ENCODE measurements at regions not wholly inside any gene's neighbourhood (a gene's known extent, or its start where the extent isn't known, plus 50 kb on each side); places are given as distances from the start of the nearest gene placed in this dataset.
A peak's percentile ranks its signal among the peaks of the same experiment; 100 is the strongest.
"Not testable (repeated sequence)": the region's sequence is repeated elsewhere in the genome, so short reads cannot be mapped to it uniquely, and the experiment has no call there.

DNA sequence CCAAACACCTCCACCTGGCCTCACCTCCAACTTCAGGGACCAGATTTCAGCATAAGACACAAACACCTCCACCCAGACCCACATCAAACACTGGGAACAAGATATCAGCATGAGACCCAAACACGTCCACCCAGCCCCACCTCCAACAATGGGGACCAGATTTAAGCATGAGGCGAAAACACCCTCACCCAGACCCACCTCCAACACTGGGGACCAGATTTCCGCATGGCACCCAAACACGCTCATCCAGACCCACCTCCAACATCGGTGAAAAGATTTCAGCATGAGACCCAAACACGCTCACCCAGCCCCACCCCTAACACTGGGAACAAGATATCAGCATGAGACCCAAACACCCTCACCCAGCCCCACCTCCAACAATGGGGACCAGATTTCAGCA is 210.0 kb downstream of the ASMT start:
- Mint-ChIP-seq H3K9me3 (peaks cover 0 to 13% (median 0%) of the 10 kb centered on the region in 9 donors), H3K4me3 (no peak overlapping the region), H3K27ac (peak overlapping the region in 1 of 10 donors; percentile 69), H3K4me1 (peaks cover 0 to 11% (median 9%) of the 10 kb centered on the region in 4 donors), H3K27me3 (peaks cover 0 to 22% (median 0%) of the 10 kb centered on the region in 5 donors), H3K36me3 (no peaks in the 10 kb centered on the region)
- POLR2A ChIA-PET, result no interaction called here
- ATAC-seq, result no peak
- DNase-seq, result no peak

DNA sequence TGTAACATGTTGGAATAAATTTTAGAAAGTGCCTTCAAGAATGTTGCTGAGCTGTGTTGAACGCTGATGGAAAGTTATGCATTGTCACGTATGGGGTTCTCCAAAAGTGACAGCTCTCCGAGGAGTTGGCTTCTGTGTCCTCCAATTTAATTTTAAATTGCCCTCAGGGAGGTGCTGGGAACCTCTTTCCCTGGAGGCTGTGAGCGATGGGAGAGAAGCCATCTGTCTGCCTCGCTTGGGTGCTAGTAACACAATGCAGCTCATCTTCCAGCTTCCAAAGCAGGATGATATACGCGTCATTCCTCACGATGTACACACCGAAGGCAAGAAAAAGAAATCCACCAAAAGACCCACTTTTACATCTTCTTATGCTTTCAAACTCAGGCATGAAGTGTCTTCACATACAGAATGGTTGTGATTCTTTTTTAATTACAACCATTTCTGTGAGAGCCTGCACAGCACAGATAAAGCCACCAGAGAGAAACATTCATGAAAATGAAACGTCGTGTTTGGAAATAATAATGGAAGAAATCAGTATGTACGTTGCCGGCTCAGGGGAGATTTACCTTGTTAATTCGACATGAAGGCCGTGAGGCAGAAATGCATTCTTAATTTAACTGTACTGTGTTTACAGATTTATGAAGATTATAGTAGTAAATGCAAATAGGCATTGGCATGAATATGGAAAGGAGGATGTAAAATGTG is 218.9 kb downstream of the ASMT start:
- no peak overlapping the region for H3K27ac Mint-ChIP-seq
- no peaks in the 10 kb centered on the region for H3K4me1 Mint-ChIP-seq
- no peak for ATAC-seq
- peaks cover 0 to 10% (median 2%) of the 10 kb centered on the region in 5 donors for H3K27me3 Mint-ChIP-seq
- no peak overlapping the region for H3K4me3 Mint-ChIP-seq
- POLR2A ChIA-PET, result no interaction called here
- peaks cover 3 to 36% (median 13%) of the 10 kb centered on the region in 9 donors for H3K9me3 Mint-ChIP-seq
- peaks cover 0 to 15% (median 2%) of the 10 kb centered on the region in 3 donors for H3K36me3 Mint-ChIP-seq
- no peak for DNase-seq

DNA sequence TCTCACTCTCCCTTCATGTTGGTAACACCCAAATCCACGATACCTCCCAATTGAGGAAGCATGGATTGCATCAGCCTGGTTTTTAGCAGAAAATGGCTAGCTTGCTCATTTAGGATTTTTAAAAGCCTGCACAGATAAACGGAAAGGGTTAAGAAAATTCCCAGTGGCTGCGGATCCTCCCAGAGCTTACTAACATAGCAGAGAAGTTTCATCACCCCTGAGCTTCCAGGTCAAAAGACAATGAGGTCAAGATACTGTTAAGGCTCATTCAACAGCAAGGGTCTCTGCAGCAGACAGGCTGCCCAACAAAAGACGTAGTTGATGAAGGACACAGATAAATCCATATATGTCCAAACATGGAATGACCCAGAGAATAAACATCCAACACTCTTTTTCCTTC is 220.2 kb downstream of the ASMT start:
- POLR2A ChIA-PET, result no interaction called here
- Mint-ChIP-seq H3K4me1 (no peaks in the 10 kb centered on the region), H3K4me3 (no peak overlapping the region), H3K36me3 (peaks cover 0 to 15% (median 2%) of the 10 kb centered on the region in 3 donors), H3K27ac (no peak overlapping the region), H3K9me3 (peaks cover 3 to 44% (median 13%) of the 10 kb centered on the region in 9 donors), H3K27me3 (peaks cover under 1 to 11% (median 2%) of the 10 kb centered on the region in 5 donors)
- ATAC-seq (no peak), DNase-seq (no peak)

DNA sequence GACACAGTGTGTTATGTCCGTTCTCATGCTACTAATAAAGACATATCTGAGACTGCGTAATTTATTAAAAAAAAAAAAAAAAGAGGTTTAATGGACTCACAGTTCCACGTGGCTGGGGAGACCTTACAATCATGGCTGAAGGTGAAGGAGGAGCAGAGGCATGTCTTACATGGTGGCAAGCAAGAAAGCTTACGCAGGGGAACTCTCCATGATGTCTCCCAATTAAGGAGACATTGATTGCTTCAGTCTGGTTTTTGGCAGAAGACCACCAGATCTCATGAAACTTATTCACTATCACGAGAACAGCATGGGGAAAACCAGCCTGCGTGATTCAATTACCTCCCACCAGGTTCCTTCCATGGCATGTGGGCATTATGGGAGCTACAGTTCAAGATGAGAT is 221.8 kb downstream of the ASMT start:
- DNase-seq (no peak), ATAC-seq (no peak)
- Mint-ChIP-seq H3K36me3 (peaks cover 0 to 15% (median 0%) of the 10 kb centered on the region in 3 donors), H3K4me1 (no peaks in the 10 kb centered on the region), H3K9me3 (peaks cover 4 to 44% (median 13%) of the 10 kb centered on the region in 9 donors), H3K27ac (no peak overlapping the region), H3K4me3 (no peak overlapping the region), H3K27me3 (peaks cover 0 to 16% (median 4%) of the 10 kb centered on the region in 5 donors)
- POLR2A ChIA-PET, result no interaction called here

DNA sequence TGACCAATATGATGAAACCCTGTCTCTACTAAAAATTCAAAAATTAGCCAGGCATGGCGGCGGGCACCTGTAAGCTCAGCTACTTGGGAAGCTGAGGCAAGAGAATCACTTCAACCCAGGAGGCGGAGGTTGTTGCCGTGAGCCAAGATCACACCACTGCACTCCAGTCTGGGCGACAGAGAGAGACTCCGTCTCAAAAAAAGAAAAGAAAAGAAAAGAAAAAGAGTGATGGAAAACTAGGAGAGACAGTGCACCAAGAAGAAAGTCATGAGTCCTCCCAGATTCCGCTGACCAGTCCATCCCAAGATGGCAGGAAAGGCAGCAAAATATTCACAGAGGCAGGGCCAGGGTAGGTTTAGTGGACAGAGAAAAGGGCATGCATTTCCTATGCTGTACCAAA is 226.9 kb downstream of the ASMT start:
- ATAC-seq (no peak), DNase-seq (no peak)
- POLR2A ChIA-PET, result no interaction called here
- no peak overlapping the region for H3K4me3 Mint-ChIP-seq
- H3K4me1 Mint-ChIP-seq, result no peaks in the 10 kb centered on the region
- H3K36me3 Mint-ChIP-seq, result peaks cover 0 to 8% (median 0%) of the 10 kb centered on the region in 3 donors
- H3K9me3 Mint-ChIP-seq, result peaks cover 0 to 26% (median 6%) of the 10 kb centered on the region in 9 donors
- H3K27ac Mint-ChIP-seq, result no peak overlapping the region
- H3K27me3 Mint-ChIP-seq, result peaks cover 0 to 8% (median 4%) of the 10 kb centered on the region in 5 donors

DNA sequence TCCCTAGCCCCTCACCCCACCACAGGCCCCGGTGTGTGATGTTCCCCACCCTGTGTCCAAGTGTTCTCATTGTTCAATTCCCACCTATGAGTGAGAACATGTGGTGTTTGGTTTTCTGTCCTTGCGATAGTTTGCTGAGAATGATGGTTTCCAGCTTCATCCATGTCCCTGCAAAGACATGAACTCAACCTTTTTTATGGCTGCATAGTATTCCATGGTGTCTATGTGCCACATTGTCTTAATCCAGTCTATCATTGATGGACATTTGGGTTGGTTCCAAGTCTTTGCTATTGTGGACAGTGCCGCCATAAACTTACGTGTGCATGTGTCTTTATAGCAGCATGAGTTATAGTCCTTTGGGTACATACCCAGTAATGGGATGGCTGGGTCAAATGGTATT is 232.1 kb downstream of the ASMT start:
- POLR2A ChIA-PET, H3K9me3 Mint-ChIP-seq, DNase-seq, H3K4me3 Mint-ChIP-seq, H3K27ac Mint-ChIP-seq, H3K4me1 Mint-ChIP-seq, H3K27me3 Mint-ChIP-seq, H3K36me3 Mint-ChIP-seq, ATAC-seq: not testable (repeated sequence)

DNA sequence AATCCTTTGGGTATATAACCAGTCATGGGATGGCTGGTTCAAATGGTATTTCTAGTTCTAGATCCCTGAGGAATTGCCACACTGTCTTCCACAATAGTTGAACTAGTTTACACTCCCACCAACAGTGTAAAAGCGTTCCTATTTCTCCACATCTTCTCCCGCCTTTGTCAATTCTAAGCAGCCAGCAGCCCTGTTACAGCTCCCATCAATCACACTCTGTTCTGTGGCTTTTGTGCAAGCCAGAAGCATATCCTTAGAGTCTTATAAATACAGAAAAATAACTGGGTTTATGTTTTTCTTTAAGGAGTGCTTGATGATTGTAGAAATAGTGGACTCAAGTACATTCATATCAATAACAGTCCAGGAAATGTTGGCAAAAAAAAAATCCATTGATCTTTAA is 232.9 kb downstream of the ASMT start:
- H3K9me3 Mint-ChIP-seq, ATAC-seq, H3K36me3 Mint-ChIP-seq, DNase-seq, H3K4me1 Mint-ChIP-seq, POLR2A ChIA-PET, H3K27ac Mint-ChIP-seq, H3K4me3 Mint-ChIP-seq: not testable (repeated sequence)
- H3K27me3 Mint-ChIP-seq, result peaks cover 0 to 13% (median 5%) of the 10 kb centered on the region in 5 donors

DNA sequence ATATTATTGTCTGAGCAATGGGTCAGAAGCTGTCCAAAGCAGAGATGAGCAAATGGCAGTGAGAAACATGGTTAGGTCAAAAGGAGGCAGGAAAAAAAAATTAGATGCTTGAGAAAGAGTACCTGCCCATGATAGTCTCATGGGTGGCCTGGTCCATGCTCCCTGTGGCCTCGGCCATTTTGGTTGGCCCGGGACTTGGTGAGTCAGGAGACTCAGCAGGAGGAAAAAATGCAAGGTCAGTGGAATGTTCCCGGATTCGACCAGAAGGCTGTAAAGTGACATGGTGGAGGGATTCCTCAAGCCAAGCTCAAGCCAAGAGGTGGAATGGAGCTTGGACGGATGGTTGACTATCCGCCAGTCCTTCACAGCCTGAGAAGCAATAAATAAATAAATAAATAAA is 236.7 kb downstream of the ASMT start:
- Mint-ChIP-seq H3K27ac (no peak overlapping the region), H3K9me3 (peaks cover 0 to 5% (median 0%) of the 10 kb centered on the region in 9 donors), H3K27me3 (peaks cover 0 to 20% (median 6%) of the 10 kb centered on the region in 5 donors), H3K4me3 (no peak overlapping the region), H3K36me3 (no peaks in the 10 kb centered on the region), H3K4me1 (no peaks in the 10 kb centered on the region)
- DNase-seq (no peak), ATAC-seq (no peak)
- POLR2A ChIA-PET, result no interaction called here

DNA sequence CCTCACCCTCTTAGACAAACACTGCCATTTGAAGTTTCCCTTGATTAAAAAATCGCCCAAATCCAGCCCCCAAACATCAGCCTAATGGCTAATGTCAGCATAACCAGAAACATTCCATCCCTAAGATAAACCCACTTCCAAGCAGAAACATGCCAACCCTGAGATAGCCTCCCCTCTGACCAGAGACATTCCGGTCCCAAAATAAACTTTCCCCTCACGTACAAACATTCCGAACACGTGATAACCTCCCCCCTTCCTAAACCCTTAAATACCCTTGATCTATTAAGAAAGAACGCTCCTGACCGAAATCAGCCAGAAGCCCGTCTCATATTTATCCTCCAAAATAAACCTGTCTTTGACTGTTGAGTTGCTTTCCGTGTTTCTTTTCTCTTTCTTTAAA is 237.2 kb downstream of the ASMT start:
- Mint-ChIP-seq H3K27me3 (peaks cover 1 to 24% (median 6%) of the 10 kb centered on the region in 5 donors), H3K36me3 (no peaks in the 10 kb centered on the region), H3K27ac (no peak overlapping the region), H3K4me1 (no peaks in the 10 kb centered on the region), H3K9me3 (peaks cover 0 to 5% (median 0%) of the 10 kb centered on the region in 9 donors), H3K4me3 (no peak overlapping the region)
- POLR2A ChIA-PET, result no interaction called here
- DNase-seq, result no peak
- no peak for ATAC-seq

DNA sequence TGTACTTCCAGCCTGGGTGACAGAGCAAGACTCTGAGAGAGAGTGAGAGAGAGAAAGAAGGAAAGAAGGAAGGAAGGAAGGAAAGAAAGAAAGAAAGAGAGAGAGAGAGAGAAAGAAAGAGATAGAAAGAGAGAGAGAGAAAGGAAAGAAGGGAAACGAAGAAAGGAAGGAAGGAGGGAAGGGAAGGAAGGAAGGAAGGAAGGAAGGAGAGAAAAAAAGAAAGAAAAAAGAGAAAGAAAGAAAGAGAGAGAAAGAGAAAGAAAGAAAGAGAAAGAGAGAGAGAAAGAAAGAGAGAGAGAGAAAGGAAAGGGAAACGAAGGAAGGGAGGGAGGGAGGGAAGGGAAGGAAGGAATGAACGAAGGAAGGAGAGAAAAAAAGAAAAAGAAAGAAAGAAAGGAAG is 238.6 kb downstream of the ASMT start:
- POLR2A ChIA-PET, result no interaction called here
- no peak for ATAC-seq

DNA sequence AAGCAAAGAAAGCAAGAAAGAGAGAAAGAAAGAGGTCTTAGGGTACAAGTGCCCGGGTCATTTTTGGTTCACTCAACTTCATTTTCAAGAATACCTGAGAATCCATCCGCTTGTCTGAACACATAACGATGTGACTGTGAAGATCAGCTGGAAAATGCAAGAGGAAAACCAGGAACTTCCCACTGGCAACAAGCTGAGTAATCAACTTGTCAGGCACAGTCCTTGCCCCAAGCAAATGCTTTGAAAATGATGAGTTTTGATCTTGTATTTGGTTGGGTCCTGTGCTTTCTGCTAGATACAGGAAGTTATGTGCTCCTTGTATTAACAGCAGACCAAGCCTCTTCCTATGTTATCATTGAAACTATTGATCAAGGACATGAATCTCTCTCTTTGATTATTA is 239.1 kb downstream of the ASMT start:
- no peaks in the 10 kb centered on the region for H3K4me1 Mint-ChIP-seq
- no peak overlapping the region for H3K4me3 Mint-ChIP-seq
- DNase-seq, result no peak
- H3K27ac Mint-ChIP-seq, result no peak overlapping the region
- POLR2A ChIA-PET, result no interaction called here
- H3K36me3 Mint-ChIP-seq, result no peaks in the 10 kb centered on the region
- peaks cover 0 to 5% (median 0%) of the 10 kb centered on the region in 9 donors for H3K9me3 Mint-ChIP-seq
- peaks cover 1 to 31% (median 6%) of the 10 kb centered on the region in 5 donors for H3K27me3 Mint-ChIP-seq
- ATAC-seq, result no peak

More for the DNA sequence above, 238.6 kb downstream of the ASMT start:
- no peaks in the 10 kb centered on the region for H3K4me1 Mint-ChIP-seq
- H3K27ac Mint-ChIP-seq, result no peak overlapping the region
- H3K9me3 Mint-ChIP-seq, result peaks cover 0 to 5% (median 0%) of the 10 kb centered on the region in 9 donors
- H3K4me3 Mint-ChIP-seq, result no peak overlapping the region
- no peaks in the 10 kb centered on the region for H3K36me3 Mint-ChIP-seq
- peaks cover 1 to 27% (median 6%) of the 10 kb centered on the region in 5 donors for H3K27me3 Mint-ChIP-seq
- no peak for DNase-seq

DNA sequence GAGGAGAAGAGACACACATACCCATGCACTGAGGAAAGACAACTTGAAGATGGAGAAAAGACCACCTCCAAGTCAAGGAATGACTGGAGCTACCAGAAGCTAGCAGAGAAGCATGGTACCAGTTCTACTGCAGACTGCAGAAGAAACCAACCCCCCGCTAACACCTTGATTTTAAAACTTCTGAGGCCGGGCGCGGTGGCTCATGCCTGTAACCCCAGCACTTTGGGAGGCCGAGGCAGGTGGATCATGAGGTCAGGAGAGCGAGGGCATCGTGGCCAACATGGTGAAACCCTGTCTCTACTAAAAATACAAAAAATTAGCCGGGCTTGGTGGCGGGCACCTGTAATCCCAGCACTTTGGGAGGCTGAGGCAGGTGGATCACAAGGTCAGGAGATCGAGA is 240.0 kb downstream of the ASMT start:
- H3K4me1 Mint-ChIP-seq, H3K9me3 Mint-ChIP-seq, ATAC-seq, H3K27ac Mint-ChIP-seq, POLR2A ChIA-PET, H3K4me3 Mint-ChIP-seq, DNase-seq, H3K36me3 Mint-ChIP-seq: not testable (repeated sequence)
- peaks cover 3 to 34% (median 7%) of the 10 kb centered on the region in 5 donors for H3K27me3 Mint-ChIP-seq

DNA sequence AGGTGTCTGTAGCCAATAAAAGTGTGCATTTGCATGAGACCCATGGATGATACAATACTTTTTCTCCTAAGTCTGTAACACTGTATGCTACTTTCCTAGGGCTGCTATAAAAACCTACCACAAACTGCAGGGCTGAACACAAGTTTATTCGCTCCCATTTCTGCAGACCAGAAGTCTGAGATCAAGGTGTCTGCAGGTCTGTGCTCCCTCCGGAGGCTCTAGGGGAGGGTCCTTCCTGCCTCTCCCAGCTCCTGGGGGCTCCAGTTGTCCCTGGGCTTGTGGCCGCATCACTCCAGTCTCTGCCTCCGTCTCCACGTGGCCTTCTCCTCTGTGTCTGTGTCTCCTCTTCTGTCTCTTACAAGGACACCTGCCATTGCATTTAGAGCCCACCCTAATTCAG is 244.4 kb downstream of the ASMT start:
- peaks cover 6 to 50% (median 20%) of the 10 kb centered on the region in 5 donors for H3K27me3 Mint-ChIP-seq
- ATAC-seq, H3K4me3 Mint-ChIP-seq, H3K36me3 Mint-ChIP-seq, H3K27ac Mint-ChIP-seq, H3K4me1 Mint-ChIP-seq, H3K9me3 Mint-ChIP-seq, DNase-seq, POLR2A ChIA-PET: not testable (repeated sequence)

All from naive thymus-derived CD8-positive, alpha-beta T cell (primary cell).